HEK293 (cell line): ENCODE measurements at regions not wholly inside any gene's neighbourhood (a gene's known extent, or its start where the extent isn't known, plus 50 kb on each side); places are given as distances from the start of the nearest gene placed in this dataset.
"Not testable (repeated sequence)": the region's sequence is repeated elsewhere in the genome, so short reads cannot be mapped to it uniquely, and the experiment has no call there.

Experiments
- CTCF ChIA-PET: fragments of 350-600 bp; formaldehyde crosslinking; extraction: SDS; loops from one replicate; lab custom pipeline; 2021; ENCODE audit warnings: antibody characterized with exemption; lab: Yijun Ruan, JAX
- POLR2A ChIA-PET: fragments of 300-600 bp; formaldehyde crosslinking; extraction: SDS; loops from one replicate; lab custom pipeline; 2020; ENCODE audit warnings: antibody characterized with exemption, inconsistent platforms; lab: Yijun Ruan, JAX
- H3K27ac ChIP-seq: fragments of 200-500 bp; sonication (Bioruptor generic); 2 replicates; pipeline ENCODE4 v1.5.1; 2014; ENCODE audit warnings: low read depth, low read length, control low read depth, inconsistent platforms; ENCODE audit errors: extremely low read depth
- H3K36me3 ChIP-seq, 2 experiments: fragments of 200-500 bp in 1 of 2; sonication (Bioruptor generic) in 1 of 2; 1 replicate in 1 of 2; 2 replicates in 1 of 2; pipeline ENCODE4 v1.5.1; 2014 to 2017; ENCODE audit warnings: inconsistent platforms in 2 of 2, low read length in 2 of 2; ENCODE audit not compliant: control insufficient read depth in 2 of 2, insufficient read depth in 1 of 2
- H3K4me1 ChIP-seq: fragments of 200-500 bp; sonication (Bioruptor generic); 2 replicates; pipeline ENCODE4 v1.5.1; 2014; ENCODE audit warnings: mild to moderate bottlenecking, low read length, inconsistent platforms; ENCODE audit not compliant: control insufficient read depth, insufficient read depth
- H3K4me3 ChIP-seq: 2 replicates; pipeline ENCODE4 v1.5.1; 2011; ENCODE audit warnings: low read depth, mild to moderate bottlenecking, control low read depth, low read length, moderate library complexity
- H3K9me3 ChIP-seq: fragments of 200-500 bp; sonication (Bioruptor generic); 2 replicates; pipeline ENCODE4 v1.5.1; 2014; ENCODE audit warnings: low read depth, low read length, inconsistent platforms; ENCODE audit not compliant: control insufficient read depth, insufficient read depth
- GLI2 ChIP-seq: fragments of 450-650 bp; formaldehyde crosslinking; IDR thresholded peaks from 2 replicates; pipeline ENCODE4; 2017; ENCODE audit warnings: missing biosample characterization, missing genetic modification characterization, low read depth, borderline replicate concordance
- HOXA7 ChIP-seq: sonication (generic); formaldehyde crosslinking; IDR thresholded peaks from 2 replicates; pipeline ENCODE4 v1.8.1; 2022; ENCODE audit warnings: missing genetic modification reagents, borderline replicate concordance
- MYNN ChIP-seq: fragments of 450-650 bp; formaldehyde crosslinking; IDR thresholded peaks from 2 replicates; pipeline ENCODE4 v1.5.1; 2016; ENCODE audit warnings: missing biosample characterization, missing genetic modification characterization, borderline replicate concordance
- WT1 ChIP-seq: fragments of 450-650 bp; formaldehyde crosslinking; IDR thresholded peaks from 2 replicates; pipeline ENCODE4 v1.5.1; 2016; ENCODE audit warnings: missing biosample characterization, missing genetic modification characterization
- ZNF133 ChIP-seq: fragments of 450-650 bp; formaldehyde crosslinking; IDR thresholded peaks from 2 replicates; pipeline ENCODE4 v1.5.1; 2016; ENCODE audit warnings: missing biosample characterization, missing genetic modification characterization
- ZNF140 ChIP-seq: fragments of 450-650 bp; formaldehyde crosslinking; IDR thresholded peaks from 2 replicates; pipeline ENCODE4 v1.5.1; 2016; ENCODE audit warnings: missing biosample characterization, missing genetic modification characterization
- ZNF394 ChIP-seq: fragments of 450-650 bp; formaldehyde crosslinking; IDR thresholded peaks from 2 replicates; pipeline ENCODE4 v1.5.1; 2016; ENCODE audit warnings: missing biosample characterization, missing genetic modification characterization, mild to moderate bottlenecking, moderate library complexity, borderline replicate concordance
- ZNF426 ChIP-seq: fragments of 450-650 bp; formaldehyde crosslinking; IDR thresholded peaks from 2 replicates; pipeline ENCODE4 v1.5.1; 2017; ENCODE audit warnings: missing biosample characterization, missing genetic modification characterization, mild to moderate bottlenecking, inconsistent platforms, moderate library complexity
- ZNF664 ChIP-seq: fragments of 450-650 bp; formaldehyde crosslinking; IDR thresholded peaks from 2 replicates; pipeline ENCODE4 v1.5.1; 2016; ENCODE audit warnings: missing biosample characterization, missing genetic modification characterization
- ZNF76 ChIP-seq: fragments of 450-650 bp; formaldehyde crosslinking; IDR thresholded peaks from 2 replicates; pipeline ENCODE4; 2016; ENCODE audit warnings: low read depth, missing biosample characterization, missing genetic modification characterization, borderline replicate concordance
- TF ChIP-seq, protein P1 (sequence below): fragments of 450-650 bp; formaldehyde crosslinking; IDR thresholded peaks from 2 replicates; pipeline ENCODE4 v1.5.1; 2016; ENCODE audit warnings: missing biosample characterization, missing genetic modification characterization
- TF ChIP-seq, protein P2 (sequence below): fragments of 450-650 bp; formaldehyde crosslinking; IDR thresholded peaks from 2 replicates; pipeline ENCODE4 v1.5.1; 2016; ENCODE audit warnings: missing biosample characterization, missing genetic modification characterization, low read depth
- TF ChIP-seq, protein P3 (sequence below): fragments of 450-650 bp; formaldehyde crosslinking; conservative IDR thresholded peaks from 2 replicates; pipeline ENCODE4 v1.5.1; 2016; ENCODE audit warnings: low read depth, missing biosample characterization, missing genetic modification characterization
- TF ChIP-seq, protein P4 (sequence below): fragments of 450-650 bp; formaldehyde crosslinking; conservative IDR thresholded peaks from 2 replicates; pipeline ENCODE4 v1.5.1; 2016; ENCODE audit warnings: low read depth, missing biosample characterization, missing genetic modification characterization

DNA sequence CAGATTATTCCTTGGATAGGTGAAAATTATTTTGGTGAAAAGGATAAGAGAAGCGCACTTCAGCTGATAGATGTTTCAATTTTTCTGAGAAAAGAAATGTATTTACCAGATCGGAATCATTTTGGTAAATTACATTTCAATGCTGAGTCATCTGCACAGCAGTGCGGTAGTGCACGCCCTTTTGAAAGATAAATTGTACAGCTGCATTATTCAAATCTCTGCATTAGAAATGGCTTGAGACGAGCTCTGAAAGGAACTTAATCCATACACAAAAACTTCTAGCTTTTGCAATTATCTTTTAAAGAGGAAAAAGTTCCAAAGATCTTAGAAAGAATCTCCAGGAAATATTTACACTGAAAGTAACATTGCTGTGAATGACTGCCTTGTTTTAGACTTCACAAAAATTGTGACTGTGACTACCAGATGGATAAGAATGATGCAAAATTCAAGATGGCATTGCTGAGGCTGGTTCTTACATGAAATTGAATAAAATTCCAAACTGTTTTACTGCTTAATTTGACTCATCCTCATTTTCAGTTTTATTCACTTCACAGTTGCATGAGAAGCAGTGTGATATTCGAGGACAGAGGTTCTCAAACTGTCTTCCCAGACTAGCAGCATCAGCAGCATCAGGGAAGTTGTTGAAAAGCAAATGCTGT lies 161.7 kb downstream of the RND3 start (continued):
- TF ChIP-seq, protein P1, sequence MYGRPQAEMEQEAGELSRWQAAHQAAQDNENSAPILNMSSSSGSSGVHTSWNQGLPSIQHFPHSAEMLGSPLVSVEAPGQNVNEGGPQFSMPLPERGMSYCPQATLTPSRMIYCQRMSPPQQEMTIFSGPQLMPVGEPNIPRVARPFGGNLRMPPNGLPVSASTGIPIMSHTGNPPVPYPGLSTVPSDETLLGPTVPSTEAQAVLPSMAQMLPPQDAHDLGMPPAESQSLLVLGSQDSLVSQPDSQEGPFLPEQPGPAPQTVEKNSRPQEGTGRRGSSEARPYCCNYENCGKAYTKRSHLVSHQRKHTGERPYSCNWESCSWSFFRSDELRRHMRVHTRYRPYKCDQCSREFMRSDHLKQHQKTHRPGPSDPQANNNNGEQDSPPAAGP (tag by site-specific recombination): no peak
- no peak for TF ChIP-seq ZNF133 (tag by site-specific recombination)

DNA sequence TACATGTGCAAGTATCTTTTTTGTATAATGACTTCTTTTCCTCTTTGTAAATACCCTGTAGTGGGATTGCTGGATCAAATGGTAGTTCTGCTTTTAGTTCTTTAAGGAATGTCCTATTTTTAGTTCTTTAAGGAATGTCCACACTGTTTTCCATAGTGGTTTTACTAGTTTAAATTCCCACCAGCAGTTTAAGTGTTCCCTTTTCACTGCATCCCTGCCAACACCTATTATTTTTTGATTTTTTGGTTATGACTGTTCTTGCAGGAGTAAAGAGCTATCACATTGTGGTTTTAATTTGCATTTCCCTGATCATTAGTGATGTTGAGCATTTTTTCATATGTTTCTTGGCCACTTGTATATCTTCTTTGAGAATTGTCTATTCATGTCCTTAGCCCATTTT lies 164.4 kb downstream of the RND3 start:
- CTCF ChIA-PET: interaction anchor here (0.6 kb wide), 1 partner anchor 526 kb away, joined by 3 read pairs; no protein-coding TSS in a partner anchor
- H3K4me3 ChIP-seq, H3K36me3 ChIP-seq, H3K27ac ChIP-seq, POLR2A ChIA-PET, H3K4me1 ChIP-seq, H3K9me3 ChIP-seq: not testable (repeated sequence)

DNA sequence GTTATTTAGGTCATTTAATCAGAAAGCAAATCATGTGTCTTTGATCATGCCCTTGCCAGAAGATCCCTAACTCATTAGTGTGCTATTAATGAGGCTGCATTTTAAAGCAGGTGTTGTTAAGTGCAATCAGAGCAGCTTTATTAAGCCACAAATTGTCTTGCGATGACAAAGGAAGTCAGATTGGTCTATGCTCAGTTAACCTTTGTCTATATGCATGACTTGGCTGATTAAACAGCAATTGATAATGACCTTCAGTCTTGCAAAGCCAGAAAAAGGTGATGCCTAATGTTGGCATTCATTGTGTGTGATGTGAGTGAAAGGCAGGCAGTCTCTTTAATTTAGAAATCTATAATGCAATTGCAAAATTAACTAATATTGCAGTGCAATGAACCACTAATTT lies 166.9 kb downstream of the RND3 start:
- Histone ChIP-seq H3K36me3 (no peaks in the 10 kb centered on the region), H3K27ac (no peak overlapping the region), H3K9me3 (no peaks in the 10 kb centered on the region), H3K4me1 (no peaks in the 10 kb centered on the region), H3K4me3 (no peak overlapping the region)
- ChIA-PET CTCF (no interaction called here), POLR2A (no interaction called here)
- TF ChIP-seq GLI2 (tag by site-specific recombination): no peak
- no peak for TF ChIP-seq ZNF664 (tag by site-specific recombination)
- no peak for TF ChIP-seq ZNF76
- TF ChIP-seq MYNN (tag by site-specific recombination): no peak

DNA sequence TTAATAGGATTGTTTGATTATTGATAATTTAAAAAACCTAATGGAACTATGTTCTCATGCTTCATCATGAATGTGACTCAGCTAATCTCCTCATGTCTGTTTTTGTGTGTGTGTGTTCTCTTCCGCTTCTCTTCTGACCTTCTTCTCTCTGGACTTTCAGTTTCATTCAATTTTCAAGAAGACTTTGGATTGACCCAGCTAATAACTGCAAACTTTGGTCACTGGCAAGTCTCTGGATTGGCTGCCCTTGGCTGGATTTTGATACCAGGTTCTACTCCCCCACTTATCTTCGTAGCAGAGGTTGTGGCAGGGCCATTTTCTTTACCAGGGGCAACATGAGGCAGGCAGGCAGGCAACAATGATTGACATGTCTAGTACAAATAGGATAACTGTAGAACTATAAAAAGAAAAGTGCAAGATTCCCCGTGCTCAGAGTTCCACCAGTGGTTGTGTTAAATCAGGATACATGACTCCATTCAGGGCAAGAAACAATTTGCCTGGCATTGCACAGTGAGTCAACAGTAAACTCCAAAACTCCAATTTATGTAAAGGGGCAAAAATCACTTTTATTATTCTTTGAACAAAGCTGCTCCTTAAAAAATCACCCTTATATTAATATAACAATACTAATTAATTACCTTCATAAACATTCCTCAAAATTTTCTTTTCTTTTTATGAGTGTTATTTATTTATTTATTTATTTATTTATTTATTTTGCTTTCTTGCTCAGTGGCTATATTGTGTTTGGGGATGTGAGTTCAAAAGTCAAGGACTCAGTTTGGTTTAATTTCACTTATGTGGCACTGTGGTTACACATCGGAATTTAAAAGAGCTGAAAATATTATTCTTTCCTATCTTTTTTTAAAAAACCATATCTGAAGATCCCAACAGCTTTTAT lies 167.6 kb downstream of the RND3 start:
- no peak overlapping the region for H3K27ac ChIP-seq
- CTCF ChIA-PET: interaction anchor here (0.5 to 0.8 kb wide), 2 partner anchors 68 to 535 kb away, joined by 4 read pairs; no protein-coding TSS in a partner anchor
- no peak overlapping the region for H3K4me3 ChIP-seq
- POLR2A ChIA-PET: no interaction called here
- H3K36me3 ChIP-seq: no peaks in the 10 kb centered on the region
- no peaks in the 10 kb centered on the region for H3K9me3 ChIP-seq
- H3K4me1 ChIP-seq: no peaks in the 10 kb centered on the region
- TF ChIP-seq WT1 (tag by site-specific recombination) (no peak), ZNF394 (tag by site-specific recombination) (peak; percentile 68; the same call in 1 of the 2 replicates), HOXA7 (CRISPR knock-in tag) (no peak), ZNF426 (tag by site-specific recombination) (peak; percentile 47), ZNF140 (tag by site-specific recombination) (peak; percentile 34; the same call in 1 of the 2 replicates)
- TF ChIP-seq, protein P2, sequence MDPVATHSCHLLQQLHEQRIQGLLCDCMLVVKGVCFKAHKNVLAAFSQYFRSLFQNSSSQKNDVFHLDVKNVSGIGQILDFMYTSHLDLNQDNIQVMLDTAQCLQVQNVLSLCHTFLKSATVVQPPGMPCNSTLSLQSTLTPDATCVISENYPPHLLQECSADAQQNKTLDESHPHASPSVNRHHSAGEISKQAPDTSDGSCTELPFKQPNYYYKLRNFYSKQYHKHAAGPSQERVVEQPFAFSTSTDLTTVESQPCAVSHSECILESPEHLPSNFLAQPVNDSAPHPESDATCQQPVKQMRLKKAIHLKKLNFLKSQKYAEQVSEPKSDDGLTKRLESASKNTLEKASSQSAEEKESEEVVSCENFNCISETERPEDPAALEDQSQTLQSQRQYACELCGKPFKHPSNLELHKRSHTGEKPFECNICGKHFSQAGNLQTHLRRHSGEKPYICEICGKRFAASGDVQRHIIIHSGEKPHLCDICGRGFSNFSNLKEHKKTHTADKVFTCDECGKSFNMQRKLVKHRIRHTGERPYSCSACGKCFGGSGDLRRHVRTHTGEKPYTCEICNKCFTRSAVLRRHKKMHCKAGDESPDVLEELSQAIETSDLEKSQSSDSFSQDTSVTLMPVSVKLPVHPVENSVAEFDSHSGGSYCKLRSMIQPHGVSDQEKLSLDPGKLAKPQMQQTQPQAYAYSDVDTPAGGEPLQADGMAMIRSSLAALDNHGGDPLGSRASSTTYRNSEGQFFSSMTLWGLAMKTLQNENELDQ (tag by site-specific recombination): no peak
- TF ChIP-seq, protein P3, sequence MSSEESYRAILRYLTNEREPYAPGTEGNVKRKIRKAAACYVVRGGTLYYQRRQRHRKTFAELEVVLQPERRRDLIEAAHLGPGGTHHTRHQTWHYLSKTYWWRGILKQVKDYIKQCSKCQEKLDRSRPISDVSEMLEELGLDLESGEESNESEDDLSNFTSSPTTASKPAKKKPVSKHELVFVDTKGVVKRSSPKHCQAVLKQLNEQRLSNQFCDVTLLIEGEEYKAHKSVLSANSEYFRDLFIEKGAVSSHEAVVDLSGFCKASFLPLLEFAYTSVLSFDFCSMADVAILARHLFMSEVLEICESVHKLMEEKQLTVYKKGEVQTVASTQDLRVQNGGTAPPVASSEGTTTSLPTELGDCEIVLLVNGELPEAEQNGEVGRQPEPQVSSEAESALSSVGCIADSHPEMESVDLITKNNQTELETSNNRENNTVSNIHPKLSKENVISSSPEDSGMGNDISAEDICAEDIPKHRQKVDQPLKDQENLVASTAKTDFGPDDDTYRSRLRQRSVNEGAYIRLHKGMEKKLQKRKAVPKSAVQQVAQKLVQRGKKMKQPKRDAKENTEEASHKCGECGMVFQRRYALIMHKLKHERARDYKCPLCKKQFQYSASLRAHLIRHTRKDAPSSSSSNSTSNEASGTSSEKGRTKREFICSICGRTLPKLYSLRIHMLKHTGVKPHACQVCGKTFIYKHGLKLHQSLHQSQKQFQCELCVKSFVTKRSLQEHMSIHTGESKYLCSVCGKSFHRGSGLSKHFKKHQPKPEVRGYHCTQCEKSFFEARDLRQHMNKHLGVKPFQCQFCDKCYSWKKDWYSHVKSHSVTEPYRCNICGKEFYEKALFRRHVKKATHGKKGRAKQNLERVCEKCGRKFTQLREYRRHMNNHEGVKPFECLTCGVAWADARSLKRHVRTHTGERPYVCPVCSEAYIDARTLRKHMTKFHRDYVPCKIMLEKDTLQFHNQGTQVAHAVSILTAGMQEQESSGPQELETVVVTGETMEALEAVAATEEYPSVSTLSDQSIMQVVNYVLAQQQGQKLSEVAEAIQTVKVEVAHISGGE (tag by site-specific recombination): peak; percentile 39; the same call in 1 of the 2 replicates
- TF ChIP-seq, protein P4, sequence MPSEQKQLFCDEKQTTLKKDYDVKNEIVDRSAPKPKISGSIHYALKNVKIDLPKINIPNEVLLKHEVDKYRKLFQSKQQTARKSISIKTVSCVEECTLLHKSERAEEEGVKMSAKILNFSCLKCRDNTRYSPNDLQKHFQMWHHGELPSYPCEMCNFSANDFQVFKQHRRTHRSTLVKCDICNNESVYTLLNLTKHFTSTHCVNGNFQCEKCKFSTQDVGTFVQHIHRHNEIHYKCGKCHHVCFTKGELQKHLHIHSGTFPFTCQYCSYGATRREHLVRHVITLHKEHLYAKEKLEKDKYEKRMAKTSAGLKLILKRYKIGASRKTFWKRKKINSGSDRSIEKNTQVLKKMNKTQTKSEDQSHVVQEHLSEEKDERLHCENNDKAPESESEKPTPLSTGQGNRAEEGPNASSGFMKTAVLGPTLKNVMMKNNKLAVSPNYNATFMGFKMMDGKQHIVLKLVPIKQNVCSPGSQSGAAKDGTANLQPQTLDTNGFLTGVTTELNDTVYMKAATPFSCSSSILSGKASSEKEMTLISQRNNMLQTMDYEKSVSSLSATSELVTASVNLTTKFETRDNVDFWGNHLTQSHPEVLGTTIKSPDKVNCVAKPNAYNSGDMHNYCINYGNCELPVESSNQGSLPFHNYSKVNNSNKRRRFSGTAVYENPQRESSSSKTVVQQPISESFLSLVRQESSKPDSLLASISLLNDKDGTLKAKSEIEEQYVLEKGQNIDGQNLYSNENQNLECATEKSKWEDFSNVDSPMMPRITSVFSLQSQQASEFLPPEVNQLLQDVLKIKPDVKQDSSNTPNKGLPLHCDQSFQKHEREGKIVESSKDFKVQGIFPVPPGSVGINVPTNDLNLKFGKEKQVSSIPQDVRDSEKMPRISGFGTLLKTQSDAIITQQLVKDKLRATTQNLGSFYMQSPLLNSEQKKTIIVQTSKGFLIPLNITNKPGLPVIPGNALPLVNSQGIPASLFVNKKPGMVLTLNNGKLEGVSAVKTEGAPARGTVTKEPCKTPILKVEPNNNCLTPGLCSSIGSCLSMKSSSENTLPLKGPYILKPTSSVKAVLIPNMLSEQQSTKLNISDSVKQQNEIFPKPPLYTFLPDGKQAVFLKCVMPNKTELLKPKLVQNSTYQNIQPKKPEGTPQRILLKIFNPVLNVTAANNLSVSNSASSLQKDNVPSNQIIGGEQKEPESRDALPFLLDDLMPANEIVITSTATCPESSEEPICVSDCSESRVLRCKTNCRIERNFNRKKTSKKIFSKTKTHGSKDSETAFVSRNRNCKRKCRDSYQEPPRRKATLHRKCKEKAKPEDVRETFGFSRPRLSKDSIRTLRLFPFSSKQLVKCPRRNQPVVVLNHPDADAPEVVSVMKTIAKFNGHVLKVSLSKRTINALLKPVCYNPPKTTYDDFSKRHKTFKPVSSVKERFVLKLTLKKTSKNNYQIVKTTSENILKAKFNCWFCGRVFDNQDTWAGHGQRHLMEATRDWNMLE (tag by site-specific recombination): peak; percentile 36; the same call in 1 of the 2 replicates
